IMR-90 (cell line): ENCODE measurements at regions not wholly inside any gene's neighbourhood (a gene's known extent, or its start where the extent isn't known, plus 50 kb on each side); places are given as distances from the start of the nearest gene placed in this dataset.

Experiments
- CEBPB ChIP-seq: IDR thresholded peaks from 2 replicates; pipeline ENCODE4 v1.6.1; 2012; ENCODE audit warnings: low read depth, low read length, improper control_type of control experiment
- CTCF ChIP-seq: conservative IDR thresholded peaks from 2 replicates; pipeline ENCODE4 v1.5.1; 2012; ENCODE audit warnings: mild to moderate bottlenecking, low read depth, low read length, improper control_type of control experiment
- MXI1 ChIP-seq: IDR thresholded peaks from 2 replicates; pipeline ENCODE4 v1.6.1; 2012; ENCODE audit warnings: low read depth, mild to moderate bottlenecking, low read length, moderate library complexity, borderline replicate concordance
- POLR2A ChIP-seq: IDR thresholded peaks from 2 replicates; pipeline ENCODE4 v1.6.1; 2012; ENCODE audit warnings: mild to moderate bottlenecking, low read depth, low read length
- RCOR1 ChIP-seq: IDR thresholded peaks from 2 replicates; pipeline ENCODE4 v1.6.1; 2012; ENCODE audit warnings: mild to moderate bottlenecking, low read length, improper control_type of control experiment; ENCODE audit not compliant: insufficient replicate concordance
- USF2 ChIP-seq: fragments of 150-350 bp; IDR thresholded peaks from 2 replicates; pipeline ENCODE4 v1.6.1; 2017; ENCODE audit warnings: mild to moderate bottlenecking, antibody characterized with exemption, low read length, low read depth

- TF ChIP-seq USF2 (no peak), RCOR1 (no peak), POLR2A (no peak), CEBPB (no peak), MXI1 (no peak), CTCF (no peak)
Observed at GRCh38 chr12:82121545-82121944, 236.6 kb downstream of the CCDC59 start.
